Activated T-cell treated with anti-CD3 and anti-CD28 coated beads, Interleukin-2, amount 50 U/mL, for 72 hours (primary cell): ENCODE measurements at regions not wholly inside any gene's neighbourhood (a gene's known extent, or its start where the extent isn't known, plus 50 kb on each side); places are given as distances from the start of the nearest gene placed in this dataset.

Experiments
- ATAC-seq, 2 donors: fragments of 150-1000 bp; cut with Tn5 transposase; replicated peaks in 1 of 2; 2 replicates each; pipeline ENCODE4 v1.10.0; 2021; ENCODE audit warnings: moderate library complexity in 2 of 2, mild to moderate bottlenecking in 1 of 2
- DNase-seq, 2 donors: peaks; one replicate each; pipeline ENCODE4 v3.0.0; 2021 to 2022; ENCODE audit warnings: mixed read lengths in 1 of 2
- H3K27ac Mint-ChIP-seq: one replicate; pipeline ENCODE4 v1.8.0; 2022; ENCODE audit warnings: mild to moderate bottlenecking, moderate library complexity, mixed read lengths
- H3K27me3 Mint-ChIP-seq: one replicate; pipeline ENCODE4 v1.8.0; 2022; ENCODE audit warnings: low read depth, mixed read lengths
- H3K36me3 Mint-ChIP-seq, 2 donors: one replicate each; pipeline ENCODE4 v1.8.0; 2022; ENCODE audit warnings: mixed read lengths in 2 of 2, mild to moderate bottlenecking in 1 of 2; ENCODE audit not compliant: insufficient read depth in 2 of 2
- H3K4me1 Mint-ChIP-seq: one replicate; pipeline ENCODE4 v1.8.0; 2022; ENCODE audit warnings: low read depth, mixed read lengths
- H3K4me3 Mint-ChIP-seq, 2 donors: one replicate each; pipeline ENCODE4 v1.8.0; 2022; ENCODE audit warnings: mild to moderate bottlenecking in 2 of 2, mixed read lengths in 2 of 2, moderate library complexity in 2 of 2
- H3K9me3 Mint-ChIP-seq, 2 donors: one replicate each; pipeline ENCODE4 v1.8.0; 2022; ENCODE audit warnings: mixed read lengths in 2 of 2

GRCh38 chr10:84075226-84076046, 63.9 kb upstream of the GHITM start:
- H3K36me3 Mint-ChIP-seq: no peaks in the 10 kb centered on the region
- H3K4me1 Mint-ChIP-seq: peaks cover 5% of the 10 kb centered on the region
- H3K9me3 Mint-ChIP-seq: no peaks in the 10 kb centered on the region
- H3K4me3 Mint-ChIP-seq: no peak overlapping the region
- H3K27me3 Mint-ChIP-seq: peaks cover 35% of the 10 kb centered on the region
- H3K27ac Mint-ChIP-seq: no peak overlapping the region
- ATAC-seq: no peak
- DNase-seq: no peak

DNA sequence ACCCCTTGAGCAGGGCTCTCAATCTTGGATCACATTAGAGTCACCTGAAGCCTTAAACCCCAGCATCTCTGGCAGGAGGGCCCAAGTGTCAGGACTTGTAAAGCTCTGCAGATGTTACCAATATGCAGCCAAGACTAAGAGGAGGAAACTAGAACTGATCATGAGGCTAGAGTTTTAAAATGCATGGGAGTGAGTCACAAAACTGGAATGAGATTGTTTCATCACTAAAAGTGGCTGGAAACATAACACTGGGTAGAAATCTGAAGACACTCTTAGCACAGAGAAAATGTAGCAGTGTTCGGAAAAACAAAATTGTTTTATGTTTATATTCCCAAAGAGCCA, 63.3 kb upstream of the GHITM start:
- DNase-seq: no peak
- H3K9me3 Mint-ChIP-seq: no peaks in the 10 kb centered on the region
- peaks cover 35% of the 10 kb centered on the region for H3K27me3 Mint-ChIP-seq
- H3K4me1 Mint-ChIP-seq: peaks cover 5% of the 10 kb centered on the region
- no peak for ATAC-seq
- H3K36me3 Mint-ChIP-seq: no peaks in the 10 kb centered on the region
- no peak overlapping the region for H3K27ac Mint-ChIP-seq
- no peak overlapping the region for H3K4me3 Mint-ChIP-seq

DNA sequence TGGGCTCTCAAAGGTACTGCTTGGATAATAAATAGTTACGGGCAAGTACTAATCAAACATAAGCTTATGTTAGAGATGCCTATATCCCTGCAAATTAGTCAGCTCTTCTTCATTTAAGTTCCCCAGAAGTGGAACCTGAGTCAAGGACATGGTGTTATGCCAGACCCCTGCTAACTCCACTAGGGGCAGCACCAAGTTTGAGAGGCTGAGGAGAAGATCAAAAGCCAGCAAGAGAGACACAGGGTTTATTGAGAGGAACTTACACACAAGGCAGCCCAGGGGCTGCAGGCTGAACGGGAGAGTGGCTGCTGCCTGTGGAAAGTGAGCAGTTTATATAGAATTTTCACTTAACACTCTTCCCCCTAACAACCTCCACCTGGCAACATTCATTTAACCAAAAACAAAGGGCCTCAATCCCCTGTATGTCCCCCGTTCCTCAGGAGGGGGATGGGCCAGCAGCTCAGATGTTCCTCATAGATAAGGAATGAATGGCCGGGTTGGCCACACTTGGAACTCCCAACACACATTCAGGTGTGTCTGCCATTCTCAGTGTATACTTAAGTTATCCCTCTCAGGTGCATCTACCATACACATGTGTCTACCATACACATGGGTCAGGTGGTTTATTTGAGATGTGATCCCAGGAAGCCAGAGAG, 62.6 kb upstream of the GHITM start:
- no peaks in the 10 kb centered on the region for H3K9me3 Mint-ChIP-seq
- no peak overlapping the region for H3K4me3 Mint-ChIP-seq
- peaks cover 5% of the 10 kb centered on the region for H3K4me1 Mint-ChIP-seq
- DNase-seq: no peak
- peak in 1 of 2 donors; percentile 44 for ATAC-seq
- no peaks in the 10 kb centered on the region for H3K36me3 Mint-ChIP-seq
- H3K27me3 Mint-ChIP-seq: peaks cover 35% of the 10 kb centered on the region
- no peak overlapping the region for H3K27ac Mint-ChIP-seq

GRCh38 chr10:84077768-84078167, 61.5 kb upstream of the GHITM start:
- Mint-ChIP-seq H3K4me3 (no peak overlapping the region), H3K9me3 (no peaks in the 10 kb centered on the region), H3K27me3 (peaks cover 38% of the 10 kb centered on the region), H3K27ac (no peak overlapping the region), H3K36me3 (no peaks in the 10 kb centered on the region), H3K4me1 (peaks cover 5% of the 10 kb centered on the region)
- DNase-seq: no peak
- no peak for ATAC-seq

GRCh38 chr10:84078771-84079170, 60.5 kb upstream of the GHITM start:
- no peak for ATAC-seq
- DNase-seq: no peak
- H3K4me3 Mint-ChIP-seq: no peak overlapping the region
- H3K9me3 Mint-ChIP-seq: peaks cover 0 to 2% of the 10 kb centered on the region in 2 donors
- no peaks in the 10 kb centered on the region for H3K36me3 Mint-ChIP-seq
- H3K27ac Mint-ChIP-seq: no peak overlapping the region
- peaks cover 38% of the 10 kb centered on the region for H3K27me3 Mint-ChIP-seq
- H3K4me1 Mint-ChIP-seq: peaks cover 5% of the 10 kb centered on the region

DNA sequence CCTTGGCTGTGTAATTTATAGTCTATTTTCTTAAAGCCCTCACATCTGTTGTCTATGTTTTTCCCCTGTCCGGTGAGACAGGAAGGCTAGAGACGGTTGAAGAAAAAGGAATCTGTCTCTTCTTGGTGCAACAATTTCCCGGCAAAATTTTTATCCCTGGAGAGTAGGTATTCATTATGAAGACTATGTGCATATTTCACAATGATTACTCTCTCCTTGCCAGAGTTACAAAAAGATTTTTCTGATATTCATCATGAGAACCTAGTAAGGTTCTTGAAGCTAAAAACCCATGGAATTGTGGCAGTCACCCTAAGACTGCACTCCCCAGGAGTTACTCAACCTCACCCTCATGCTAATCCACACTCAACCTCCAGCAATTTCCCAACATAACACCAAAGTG, 55.0 kb upstream of the GHITM start:
- no peaks in the 10 kb centered on the region for H3K4me1 Mint-ChIP-seq
- no peak overlapping the region for H3K27ac Mint-ChIP-seq
- peaks cover 0 to 2% of the 10 kb centered on the region in 2 donors for H3K9me3 Mint-ChIP-seq
- ATAC-seq (no peak), DNase-seq (no peak)
- peaks cover 25% of the 10 kb centered on the region for H3K27me3 Mint-ChIP-seq
- no peak overlapping the region for H3K4me3 Mint-ChIP-seq
- no peaks in the 10 kb centered on the region for H3K36me3 Mint-ChIP-seq

GRCh38 chr10:84087202-84087601, 52.1 kb upstream of the GHITM start:
- no peak for ATAC-seq
- Mint-ChIP-seq H3K36me3 (no peaks in the 10 kb centered on the region), H3K4me1 (no peaks in the 10 kb centered on the region), H3K9me3 (peaks cover 0 to 2% of the 10 kb centered on the region in 2 donors), H3K27me3 (peaks cover 25% of the 10 kb centered on the region), H3K27ac (no peak overlapping the region), H3K4me3 (no peak overlapping the region)
- DNase-seq: no peak

GRCh38 chr10:84088626-84089025, 50.7 kb upstream of the GHITM start:
- Mint-ChIP-seq H3K27ac (no peak overlapping the region), H3K27me3 (peaks cover 19% of the 10 kb centered on the region), H3K9me3 (no peaks in the 10 kb centered on the region), H3K4me3 (no peak overlapping the region), H3K4me1 (no peaks in the 10 kb centered on the region), H3K36me3 (no peaks in the 10 kb centered on the region)
- ATAC-seq (no peak), DNase-seq (no peak)

GRCh38 chr10:84089162-84089561, 50.1 kb upstream of the GHITM start:
- no peak for DNase-seq
- H3K4me1 Mint-ChIP-seq: no peaks in the 10 kb centered on the region
- no peak overlapping the region for H3K4me3 Mint-ChIP-seq
- no peak for ATAC-seq
- H3K27me3 Mint-ChIP-seq: peaks cover 13% of the 10 kb centered on the region
- H3K36me3 Mint-ChIP-seq: no peaks in the 10 kb centered on the region
- no peak overlapping the region for H3K27ac Mint-ChIP-seq
- H3K9me3 Mint-ChIP-seq: no peaks in the 10 kb centered on the region
